CD4-positive, alpha-beta T cell treated with Interleukin-12 subunit alpha and Interleukin-12 subunit beta, for 1 hour (primary cell): ENCODE measurements at regions not wholly inside any gene's neighbourhood (a gene's known extent, or its start where the extent isn't known, plus 50 kb on each side); places are given as distances from the start of the nearest gene placed in this dataset.

ENCODE experiments used
- DNase-seq: peaks from one replicate; pipeline ENCODE4 v3.0.0-alpha.2; 2020

GRCh38 chr10:128629111-128630096 is 503.2 kb upstream of the MKI67 start:
- DNase-seq: no peak

GRCh38 chr10:128630787-128631252 is 504.6 kb upstream of the MKI67 start:
- no peak for DNase-seq

DNA sequence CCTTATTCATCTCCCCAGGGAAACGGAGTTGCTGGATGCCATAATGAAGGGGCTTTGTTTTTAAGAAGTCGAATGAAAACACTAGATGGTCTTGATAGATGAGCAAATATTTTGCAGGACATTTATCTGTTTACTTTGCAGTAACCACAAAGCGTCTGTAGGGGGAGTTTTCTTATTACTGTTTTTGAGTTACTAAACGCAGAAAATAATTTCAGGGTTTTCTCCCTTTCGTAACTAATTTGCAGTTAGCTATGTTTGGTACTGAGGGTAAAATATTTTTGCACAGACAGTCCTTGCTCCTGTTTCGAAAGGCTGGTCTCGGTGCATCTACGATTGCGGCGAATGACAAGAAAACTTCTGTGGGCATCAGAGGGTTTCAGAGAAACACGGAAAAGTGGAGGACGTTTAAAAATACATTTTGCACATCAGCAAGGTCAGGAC is 505.6 kb upstream of the MKI67 start:
- no peak for DNase-seq

GRCh38 chr10:128632694-128633093 is 506.5 kb upstream of the MKI67 start:
- DNase-seq: no peak

DNA sequence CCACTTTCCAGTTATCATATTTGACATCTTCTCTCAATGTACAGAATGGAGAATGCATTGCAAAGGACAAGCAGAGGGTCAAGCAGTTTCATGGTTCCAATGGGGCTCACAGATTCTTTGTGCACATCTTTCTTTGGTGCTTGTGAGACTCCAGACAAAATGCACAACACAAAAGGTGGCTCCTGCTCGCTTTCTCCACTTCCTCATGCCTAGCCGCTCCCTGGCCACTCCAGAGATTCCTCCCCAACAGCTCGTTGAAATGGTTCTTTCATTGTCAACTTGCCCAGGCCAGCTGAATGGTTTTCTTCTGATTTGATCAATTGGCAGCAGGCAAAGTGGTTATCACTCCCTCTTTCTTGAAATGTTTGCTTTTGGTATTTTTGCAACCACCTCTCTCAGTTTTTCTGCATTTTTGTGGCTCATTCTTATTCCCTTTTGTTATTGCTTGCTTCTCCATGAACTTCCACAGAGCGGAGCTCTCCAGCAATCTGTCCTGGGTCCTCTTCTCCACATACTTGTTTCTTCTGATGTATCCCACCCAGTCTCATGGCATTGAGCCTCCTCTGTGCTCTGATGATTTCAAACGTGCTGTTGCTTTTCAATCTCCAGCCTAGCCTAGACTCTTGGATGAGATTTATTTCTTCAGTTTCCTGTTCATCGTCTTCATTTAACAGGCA is 507.8 kb upstream of the MKI67 start:
- no peak for DNase-seq

GRCh38 chr10:128642023-128642422 is 515.8 kb upstream of the MKI67 start:
- no peak for DNase-seq

GRCh38 chr10:128642502-128642901 is 516.3 kb upstream of the MKI67 start:
- no peak for DNase-seq

- no peak for DNase-seq
Measured at GRCh38 chr10:128643658-128644057, 517.4 kb upstream of the MKI67 start.

DNA sequence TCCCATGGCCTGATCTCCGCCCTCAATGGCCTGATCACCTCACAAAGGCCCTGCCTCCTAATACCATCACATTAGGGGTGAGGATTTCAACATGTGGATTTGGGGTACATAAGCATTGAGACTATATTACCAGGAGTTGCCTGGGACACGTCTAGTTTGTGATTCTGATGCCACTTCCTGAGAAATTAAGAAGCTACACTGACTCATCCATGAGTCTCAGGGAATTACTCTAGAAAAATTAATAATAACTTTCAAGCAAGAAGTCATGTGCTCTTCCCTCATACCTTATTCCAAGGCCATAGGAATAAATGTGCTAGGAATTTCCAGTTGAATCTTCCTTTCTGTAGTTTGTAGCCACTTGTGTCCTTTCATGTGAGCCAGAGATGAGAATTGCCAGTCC is 519.3 kb upstream of the MKI67 start:
- DNase-seq: no peak

- DNase-seq: no peak
Measured at GRCh38 chr10:128646956-128647355, 520.7 kb upstream of the MKI67 start.

GRCh38 chr10:128657548-128657947 is 531.3 kb upstream of the MKI67 start:
- DNase-seq: no peak

DNA sequence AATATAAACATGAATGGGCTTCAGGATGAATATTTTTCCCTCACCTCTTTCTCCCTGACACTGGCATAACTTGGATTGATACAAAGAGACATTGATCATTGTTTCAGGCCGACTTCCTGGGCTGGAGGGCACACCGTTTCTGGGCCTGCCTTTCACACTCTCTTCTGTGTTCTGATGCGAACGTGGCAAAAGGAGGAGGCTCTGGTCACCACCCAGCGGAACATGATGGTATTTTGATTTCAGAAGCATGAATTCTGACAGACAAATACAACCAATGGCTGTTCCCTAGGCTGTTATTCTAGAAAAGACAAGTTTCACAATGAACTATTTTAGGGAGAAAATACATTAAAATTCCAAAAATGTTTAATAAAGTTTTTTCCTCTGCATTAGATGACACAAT is 534.5 kb upstream of the MKI67 start:
- DNase-seq: no peak

GRCh38 chr10:128661404-128662197 is 535.4 kb upstream of the MKI67 start:
- DNase-seq: no peak

- no peak for DNase-seq
Measured at GRCh38 chr10:128662520-128662919, 536.3 kb upstream of the MKI67 start.

- DNase-seq: no peak
Measured at GRCh38 chr10:128664729-128665128, 538.5 kb upstream of the MKI67 start.

GRCh38 chr10:128675405-128675804 is 549.2 kb upstream of the MKI67 start:
- DNase-seq: no peak

DNA sequence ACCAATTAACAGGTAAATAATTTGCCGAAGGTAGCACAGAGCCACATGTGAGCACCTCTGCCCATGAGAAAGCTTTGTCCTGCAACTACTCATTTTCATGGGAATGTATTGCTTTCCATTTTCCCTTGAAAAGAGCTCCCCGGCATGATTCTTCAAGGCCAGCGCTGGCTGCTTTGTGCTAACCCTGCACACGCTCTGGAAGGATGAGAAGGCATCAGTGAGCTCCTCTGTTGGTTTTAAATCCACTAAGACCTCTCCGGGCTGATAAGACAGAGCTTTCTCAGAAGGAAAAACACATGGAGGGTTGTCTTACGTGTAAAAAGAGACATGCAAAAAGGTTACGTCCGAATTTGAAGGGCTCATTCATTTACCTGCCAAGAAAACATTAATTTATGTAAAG is 553.9 kb upstream of the MKI67 start:
- no peak for DNase-seq

GRCh38 chr10:128684215-128684614 is 558.0 kb upstream of the MKI67 start:
- no peak for DNase-seq

- no peak for DNase-seq
Measured at GRCh38 chr10:128686630-128687278, 560.5 kb upstream of the MKI67 start.

DNA sequence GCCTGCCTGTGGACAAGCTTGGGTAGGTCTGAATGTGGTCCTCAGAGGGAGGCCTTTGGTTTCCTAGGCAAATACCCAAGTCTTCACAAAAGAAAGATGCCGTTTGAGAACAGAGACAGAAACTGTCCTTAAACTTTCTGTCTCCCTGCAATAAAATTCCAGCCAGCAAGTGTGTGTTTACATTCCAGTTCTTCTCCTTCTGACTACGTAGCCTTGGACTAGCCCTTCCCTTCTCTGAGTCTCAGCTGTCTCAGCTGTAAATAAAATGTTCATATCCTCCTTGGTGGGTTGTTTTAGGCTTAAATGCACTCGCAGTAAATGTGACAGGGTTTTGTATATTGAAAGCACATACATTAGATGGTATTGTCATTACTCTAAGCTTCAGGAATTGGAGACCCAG is 561.2 kb upstream of the MKI67 start:
- no peak for DNase-seq

DNA sequence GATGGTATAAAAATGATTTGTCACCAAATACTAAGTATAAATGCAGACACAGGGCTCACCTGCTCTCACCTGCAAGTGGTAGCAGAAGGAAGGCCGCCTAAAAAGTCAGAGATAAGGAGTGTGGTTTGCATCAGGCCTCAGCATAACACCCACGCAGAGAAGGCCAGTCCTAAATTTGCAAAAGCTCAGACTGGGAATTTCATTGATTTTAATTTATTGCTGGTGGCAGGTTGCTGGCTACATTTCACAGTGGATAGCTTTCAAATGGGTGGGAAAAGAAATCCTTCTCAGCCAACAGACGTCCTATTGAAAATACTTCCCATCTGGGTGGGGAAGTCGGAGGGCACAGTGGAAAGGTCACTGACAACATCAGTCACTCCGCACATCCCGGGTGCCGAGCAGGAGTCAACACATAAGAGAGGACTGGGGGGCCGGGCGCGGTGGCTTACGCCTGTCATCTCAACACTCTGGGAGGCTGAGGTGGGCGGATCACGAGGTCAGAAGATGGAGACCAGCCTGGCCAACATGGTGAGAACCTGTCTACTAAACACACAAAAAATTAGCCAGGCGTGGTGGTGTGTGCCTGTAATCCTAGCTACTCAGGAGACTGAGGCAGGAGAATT is 561.8 kb upstream of the MKI67 start:
- DNase-seq: no peak

- DNase-seq: no peak
Measured at GRCh38 chr10:128689667-128690066, 563.4 kb upstream of the MKI67 start.
